Activated B cell treated with CpG ODN at 0.5 μM for 24 hours (primary cell): ENCODE measurements at regions not wholly inside any gene's neighbourhood (a gene's known extent, or its start where the extent isn't known, plus 50 kb on each side); places are given as distances from the start of the nearest gene placed in this dataset.
"Not testable (repeated sequence)": the region's sequence is repeated elsewhere in the genome, so short reads cannot be mapped to it uniquely, and the experiment has no call there.

Source experiments
- ATAC-seq: fragments of 200-7000 bp; cut with Tn5 transposase; one replicate; pipeline ENCODE4 v1.10.0; 2021; ENCODE audit warnings: low read depth, mild to moderate bottlenecking, moderate library complexity
- CTCF ChIA-PET: fragments of 350-600 bp; sonication (Branson Sonifier 250); formaldehyde crosslinking; loops from one replicate; lab custom pipeline; 2021; ENCODE audit warnings: antibody characterized with exemption; lab: Charles Lee
- POLR2A ChIA-PET: fragments of 350-600 bp; sonication (Branson Sonifier 250); formaldehyde crosslinking; loops from one replicate; lab custom pipeline; 2021; ENCODE audit warnings: antibody characterized with exemption; lab: Charles Lee
- DNase-seq: peaks from one replicate; pipeline ENCODE4 v3.0.0; 2022
- H3K27ac Mint-ChIP-seq: one replicate; pipeline ENCODE4 v1.8.0; 2020; ENCODE audit warnings: mixed read lengths
- H3K27me3 Mint-ChIP-seq: one replicate; pipeline ENCODE4 v1.8.0; 2021; ENCODE audit warnings: mixed read lengths
- H3K36me3 Mint-ChIP-seq: one replicate; pipeline ENCODE4 v1.8.0; 2021; ENCODE audit warnings: low read depth, mixed read lengths
- H3K4me1 Mint-ChIP-seq: one replicate; pipeline ENCODE4 v1.8.0; 2021; ENCODE audit warnings: mixed read lengths
- H3K4me3 Mint-ChIP-seq: one replicate; pipeline ENCODE4 v1.8.0; 2020; ENCODE audit warnings: mild to moderate bottlenecking, mixed read lengths
- H3K9me3 Mint-ChIP-seq: one replicate; pipeline ENCODE4 v1.8.0; 2020; ENCODE audit warnings: mixed read lengths
- intact Hi-C: fragments of 100-400 bp; cut with micrococcal nuclease; formaldehyde crosslinking; loops from one replicate; pipeline ENCODE4 v1.15.1; 2024
- TF ChIP-seq, protein P1 (sequence below): fragments of 200-600 bp; IDR thresholded peaks from one replicate; pipeline ENCODE4 v1.8.0; 2022; ENCODE audit warnings: antibody characterized with exemption, mild to moderate bottlenecking

DNA sequence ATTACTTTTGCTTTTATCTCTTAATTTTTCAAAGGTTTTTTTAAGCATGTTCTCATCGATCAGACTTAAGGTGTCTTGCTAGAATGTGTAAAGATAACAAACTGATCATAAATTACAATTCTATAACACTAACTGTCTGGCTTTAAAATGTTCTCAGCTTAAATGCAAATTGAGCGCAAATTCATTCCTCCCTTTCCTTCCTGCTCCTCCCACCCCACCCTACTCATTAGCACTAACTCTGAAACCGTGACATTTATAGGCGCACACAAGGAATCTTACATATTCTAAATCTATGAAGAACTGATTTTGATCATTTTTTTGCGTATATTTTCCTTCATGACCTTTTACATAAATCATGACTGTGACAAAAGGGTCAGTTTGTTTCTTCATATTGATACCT lies 590.0 kb upstream of the DIAPH2 start:
- no peak overlapping the region for H3K4me3 Mint-ChIP-seq
- DNase-seq: no peak
- intact Hi-C loops: no loop called here
- no peak for ATAC-seq
- ChIA-PET CTCF (no interaction called here), POLR2A (no interaction called here)
- H3K27me3 Mint-ChIP-seq: no peaks in the 10 kb centered on the region
- H3K36me3 Mint-ChIP-seq: no peaks in the 10 kb centered on the region
- H3K4me1 Mint-ChIP-seq: no peaks in the 10 kb centered on the region
- H3K9me3 Mint-ChIP-seq: peaks cover 3% of the 10 kb centered on the region
- TF ChIP-seq, protein P1, sequence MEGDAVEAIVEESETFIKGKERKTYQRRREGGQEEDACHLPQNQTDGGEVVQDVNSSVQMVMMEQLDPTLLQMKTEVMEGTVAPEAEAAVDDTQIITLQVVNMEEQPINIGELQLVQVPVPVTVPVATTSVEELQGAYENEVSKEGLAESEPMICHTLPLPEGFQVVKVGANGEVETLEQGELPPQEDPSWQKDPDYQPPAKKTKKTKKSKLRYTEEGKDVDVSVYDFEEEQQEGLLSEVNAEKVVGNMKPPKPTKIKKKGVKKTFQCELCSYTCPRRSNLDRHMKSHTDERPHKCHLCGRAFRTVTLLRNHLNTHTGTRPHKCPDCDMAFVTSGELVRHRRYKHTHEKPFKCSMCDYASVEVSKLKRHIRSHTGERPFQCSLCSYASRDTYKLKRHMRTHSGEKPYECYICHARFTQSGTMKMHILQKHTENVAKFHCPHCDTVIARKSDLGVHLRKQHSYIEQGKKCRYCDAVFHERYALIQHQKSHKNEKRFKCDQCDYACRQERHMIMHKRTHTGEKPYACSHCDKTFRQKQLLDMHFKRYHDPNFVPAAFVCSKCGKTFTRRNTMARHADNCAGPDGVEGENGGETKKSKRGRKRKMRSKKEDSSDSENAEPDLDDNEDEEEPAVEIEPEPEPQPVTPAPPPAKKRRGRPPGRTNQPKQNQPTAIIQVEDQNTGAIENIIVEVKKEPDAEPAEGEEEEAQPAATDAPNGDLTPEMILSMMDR: no peak
- H3K27ac Mint-ChIP-seq: no peak overlapping the region

DNA sequence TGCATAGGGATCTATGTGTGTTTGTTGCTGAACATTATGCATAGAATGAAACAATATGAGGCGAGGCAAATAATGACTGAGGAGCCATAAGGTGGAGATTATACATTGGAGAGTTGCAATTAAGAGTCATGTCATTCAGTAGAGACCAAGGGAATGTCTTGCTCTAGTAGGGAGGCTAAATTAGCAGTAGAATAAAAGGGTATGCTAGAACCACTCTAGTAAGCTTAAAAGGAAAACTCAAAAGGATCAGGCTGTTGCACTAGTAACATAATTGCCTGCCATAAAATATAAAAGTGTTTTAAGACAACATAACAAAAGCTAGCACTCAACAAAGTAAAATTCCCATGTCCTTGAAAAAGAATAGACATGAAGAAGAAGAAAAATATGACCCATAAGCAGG lies 586.2 kb upstream of the DIAPH2 start:
- ChIA-PET CTCF (no interaction called here), POLR2A (no interaction called here)
- no peak for ATAC-seq

DNA sequence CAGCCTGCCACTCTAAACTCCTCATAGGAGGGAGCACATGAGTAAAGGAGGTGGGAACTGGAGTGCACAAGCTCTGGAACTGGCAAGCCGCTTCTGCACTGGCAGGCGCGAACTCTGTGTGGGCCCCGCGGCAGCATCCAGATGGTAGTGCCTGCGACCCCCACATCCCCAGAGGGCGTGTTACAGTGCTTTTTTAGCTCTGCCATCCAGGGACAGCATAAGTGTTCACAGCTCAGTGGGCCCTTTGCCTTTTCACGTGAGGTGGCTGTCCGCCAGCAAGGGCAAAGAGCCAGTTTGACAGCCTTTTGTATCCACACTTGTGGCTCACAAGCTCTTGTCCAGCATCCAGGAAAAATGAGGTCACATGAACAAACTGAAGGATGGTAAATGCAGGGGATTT lies 581.6 kb upstream of the DIAPH2 start:
- TF ChIP-seq, protein P1: no peak
- Mint-ChIP-seq H3K27me3 (no peaks in the 10 kb centered on the region), H3K4me1 (no peaks in the 10 kb centered on the region), H3K4me3 (no peak overlapping the region), H3K27ac (no peak overlapping the region), H3K9me3 (peaks cover 4% of the 10 kb centered on the region), H3K36me3 (no peaks in the 10 kb centered on the region)
- ChIA-PET CTCF (no interaction called here), POLR2A (no interaction called here)
- DNase-seq (no peak), ATAC-seq (no peak)
- intact Hi-C loops: no loop called here

More for the DNA sequence above, 586.2 kb upstream of the DIAPH2 start:
- H3K27ac Mint-ChIP-seq: no peak overlapping the region
- no peak for DNase-seq
- H3K9me3 Mint-ChIP-seq: peaks cover 1% of the 10 kb centered on the region
- no peaks in the 10 kb centered on the region for H3K4me1 Mint-ChIP-seq
- no peaks in the 10 kb centered on the region for H3K27me3 Mint-ChIP-seq
- intact Hi-C loops: no loop called here
- H3K4me3 Mint-ChIP-seq: no peak overlapping the region
- TF ChIP-seq, protein P1: no peak
- no peaks in the 10 kb centered on the region for H3K36me3 Mint-ChIP-seq

GRCh38 chrX:96112689-96113088 lies 572.0 kb upstream of the DIAPH2 start:
- no peaks in the 10 kb centered on the region for H3K4me1 Mint-ChIP-seq
- H3K36me3 Mint-ChIP-seq: no peaks in the 10 kb centered on the region
- intact Hi-C loops: no loop called here
- no peak for DNase-seq
- POLR2A ChIA-PET: no interaction called here
- no peaks in the 10 kb centered on the region for H3K27me3 Mint-ChIP-seq
- H3K4me3 Mint-ChIP-seq: no peak overlapping the region
- TF ChIP-seq, protein P1: no peak
- H3K9me3 Mint-ChIP-seq: no peaks in the 10 kb centered on the region
- H3K27ac Mint-ChIP-seq: no peak overlapping the region
- CTCF ChIA-PET: no interaction called here
- no peak for ATAC-seq

- H3K9me3 Mint-ChIP-seq: peaks cover 4% of the 10 kb centered on the region
Measured at GRCh38 chrX:96126182-96126581, 558.5 kb upstream of the DIAPH2 start.

GRCh38 chrX:96128058-96128457 lies 556.6 kb upstream of the DIAPH2 start:
- intact Hi-C loops, H3K4me1 Mint-ChIP-seq, H3K27ac Mint-ChIP-seq, H3K4me3 Mint-ChIP-seq, H3K27me3 Mint-ChIP-seq, POLR2A ChIA-PET, DNase-seq, H3K9me3 Mint-ChIP-seq, H3K36me3 Mint-ChIP-seq, ATAC-seq, CTCF ChIA-PET: not testable (repeated sequence)

More at GRCh38 chrX:96126182-96126581, 558.5 kb upstream of the DIAPH2 start:
- Mint-ChIP-seq H3K27ac (no peak overlapping the region), H3K36me3 (no peaks in the 10 kb centered on the region), H3K4me1 (no peaks in the 10 kb centered on the region), H3K27me3 (no peaks in the 10 kb centered on the region), H3K4me3 (no peak overlapping the region)
- ChIA-PET POLR2A (no interaction called here), CTCF (no interaction called here)
- DNase-seq (no peak), ATAC-seq (no peak)
- intact Hi-C loops: no loop called here
- TF ChIP-seq, protein P1: no peak
